ENCODE measurements at regions not wholly inside any gene's neighbourhood (a gene's known extent, or its start where the extent isn't known, plus 50 kb on each side); places are given as distances from the start of the nearest gene placed in this dataset.

- TF ChIP-seq EZH2phosphoT487 (IDR thresholded peaks at IDR 0.05; ENCODE audit: borderline replicate concordance) (no peak), CTCF (conservative IDR thresholded peaks at IDR 0.05; ENCODE audit: low read length) (no peak)
- H3F3A ChIP-seq (ENCODE audit: low read depth) = no peaks in the 10 kb centered on the region
- H3K9ac ChIP-seq (ENCODE audit: low read depth, low read length, poor library complexity, severe bottlenecking) = no peak overlapping the region
- no peaks in the 10 kb centered on the region for H3K36me3 ChIP-seq (ENCODE audit: insufficient read depth, low read length)
- H4K20me1 ChIP-seq (ENCODE audit: insufficient read depth, low read length, poor library complexity, severe bottlenecking) = no peaks in the 10 kb centered on the region
- no peak overlapping the region for H2AFZ ChIP-seq (ENCODE audit: low read length)
- no peak overlapping the region for H3K4me2 ChIP-seq (ENCODE audit: low read depth, low read length, poor library complexity, severe bottlenecking)
- no peak overlapping the region for H3K4me3 ChIP-seq (ENCODE audit: low read length, poor library complexity, severe bottlenecking)
- H3K9me3 ChIP-seq (ENCODE audit: insufficient read depth, low read depth, low read length) = no peaks in the 10 kb centered on the region
- H3K9me2 ChIP-seq (replicated peaks; ENCODE audit: low read depth, low read length) = no peaks in the 10 kb centered on the region
- no peaks in the 10 kb centered on the region for H3K79me2 ChIP-seq (ENCODE audit: insufficient read depth, low read length)
- no peaks in the 10 kb centered on the region for H3K4me1 ChIP-seq (ENCODE audit: insufficient read depth, low read length, poor library complexity, severe bottlenecking)
- no peaks in the 10 kb centered on the region for H3K27me3 ChIP-seq (ENCODE audit: insufficient read depth, low read length, poor library complexity, severe bottlenecking)
Observed at GRCh38 chr13:84470528-84470927, 588.3 kb upstream of the SLITRK1 start.

- H3K9ac ChIP-seq (ENCODE audit: low read depth, low read length, poor library complexity, severe bottlenecking) = no peak overlapping the region
- H3K27me3 ChIP-seq (ENCODE audit: insufficient read depth, low read length, poor library complexity, severe bottlenecking) = no peaks in the 10 kb centered on the region
- TF ChIP-seq CTCF (conservative IDR thresholded peaks at IDR 0.05; ENCODE audit: low read length) = no peak
- no peak for TF ChIP-seq EZH2phosphoT487 (IDR thresholded peaks at IDR 0.05; ENCODE audit: borderline replicate concordance)
- no peaks in the 10 kb centered on the region for H3K9me3 ChIP-seq (ENCODE audit: insufficient read depth, low read depth, low read length)
- H3K4me3 ChIP-seq (ENCODE audit: low read length, poor library complexity, severe bottlenecking) = no peak overlapping the region
- H3K36me3 ChIP-seq (ENCODE audit: insufficient read depth, low read length) = no peaks in the 10 kb centered on the region
- no peaks in the 10 kb centered on the region for H3K4me1 ChIP-seq (ENCODE audit: insufficient read depth, low read length, poor library complexity, severe bottlenecking)
- no peaks in the 10 kb centered on the region for H3K79me2 ChIP-seq (ENCODE audit: insufficient read depth, low read length)
- no peaks in the 10 kb centered on the region for H4K20me1 ChIP-seq (ENCODE audit: insufficient read depth, low read length, poor library complexity, severe bottlenecking)
- no peak overlapping the region for H3K4me2 ChIP-seq (ENCODE audit: low read depth, low read length, poor library complexity, severe bottlenecking)
- H2AFZ ChIP-seq (ENCODE audit: low read length) = no peak overlapping the region
- H3K9me2 ChIP-seq (replicated peaks; ENCODE audit: low read depth, low read length) = no peaks in the 10 kb centered on the region
- H3F3A ChIP-seq (ENCODE audit: low read depth) = no peaks in the 10 kb centered on the region
Observed at GRCh38 chr13:84466461-84466860, 584.2 kb upstream of the SLITRK1 start.

- no peaks in the 10 kb centered on the region for H3F3A ChIP-seq (ENCODE audit: low read depth)
- H3K36me3 ChIP-seq (ENCODE audit: insufficient read depth, low read length) = no peaks in the 10 kb centered on the region
- H3K9ac ChIP-seq (ENCODE audit: low read depth, low read length, poor library complexity, severe bottlenecking) = no peak overlapping the region
- no peaks in the 10 kb centered on the region for H3K4me1 ChIP-seq (ENCODE audit: insufficient read depth, low read length, poor library complexity, severe bottlenecking)
- H2AFZ ChIP-seq (ENCODE audit: low read length) = no peak overlapping the region
- TF ChIP-seq CTCF (conservative IDR thresholded peaks at IDR 0.05; ENCODE audit: low read length) (no peak), EZH2phosphoT487 (IDR thresholded peaks at IDR 0.05; ENCODE audit: borderline replicate concordance) (no peak)
- H3K9me3 ChIP-seq (ENCODE audit: insufficient read depth, low read depth, low read length) = no peaks in the 10 kb centered on the region
- no peaks in the 10 kb centered on the region for H3K79me2 ChIP-seq (ENCODE audit: insufficient read depth, low read length)
- no peak overlapping the region for H3K4me3 ChIP-seq (ENCODE audit: low read length, poor library complexity, severe bottlenecking)
- no peaks in the 10 kb centered on the region for H4K20me1 ChIP-seq (ENCODE audit: insufficient read depth, low read length, poor library complexity, severe bottlenecking)
- H3K9me2 ChIP-seq (replicated peaks; ENCODE audit: low read depth, low read length) = no peaks in the 10 kb centered on the region
- no peak overlapping the region for H3K4me2 ChIP-seq (ENCODE audit: low read depth, low read length, poor library complexity, severe bottlenecking)
- H3K27me3 ChIP-seq (ENCODE audit: insufficient read depth, low read length, poor library complexity, severe bottlenecking) = no peaks in the 10 kb centered on the region
Observed at GRCh38 chr13:84460989-84461388, 578.7 kb upstream of the SLITRK1 start.
